HCT116 (cell line): ENCODE measurements at regions not wholly inside any gene's neighbourhood (a gene's known extent, or its start where the extent isn't known, plus 50 kb on each side); places are given as distances from the start of the nearest gene placed in this dataset.

ENCODE experiments used
- ATAC-seq: fragments of 200-7000 bp; cut with Tn5 transposase; 2 replicates; pipeline ENCODE4 v1.9.1; 2020; ENCODE audit warnings: mild to moderate bottlenecking, moderate library complexity
- BruUV-seq: library from RNA; stranded (reverse); fragments of 400-500 nt; replicated peaks from 2 replicates; lab custom pipeline; 2021; lab: Mats Ljungman, UMichigan
- CTCF ChIA-PET: fragments of 300-600 bp; sonication (Branson Sonifier 250); formaldehyde crosslinking; loops from one replicate; lab custom pipeline; 2021; ENCODE audit warnings: antibody characterized with exemption; lab: Charles Lee
- POLR2A ChIA-PET: fragments of 300-600, 350-600 bp; sonication (Branson Sonifier 250); formaldehyde crosslinking; loops from one replicate; lab custom pipeline; 2021; ENCODE audit warnings: antibody characterized with exemption; lab: Charles Lee
- RAD21 ChIA-PET, 2 experiments: fragments of 300-600 bp; sonication (Branson Sonifier 250); formaldehyde crosslinking; loops; one replicate each; lab custom pipeline; 2023; ENCODE audit warnings: low total read pairs in 2 of 2; ENCODE audit not compliant: uncharacterized antibody in 2 of 2, unreplicated experiment in 2 of 2, low non-redundant PET in 1 of 2; lab: Charles Lee
- DNase-seq: peaks from one replicate; pipeline ENCODE4 v3.0.0-alpha.2; 2010; ENCODE audit warnings: low read depth, low spot score
- H2AFZ ChIP-seq: fragments of 200-600 bp; shearing (Covaris generic), sonication (generic); 2 replicates; pipeline ENCODE4 v1.6.1; 2017; ENCODE audit warnings: low read depth, mixed run types, mixed read lengths, antibody characterized with exemption, low read length; ENCODE audit not compliant: poor library complexity, severe bottlenecking
- H3K27ac ChIP-seq: 2 replicates; pipeline ENCODE4 v1.5.1; 2012; ENCODE audit warnings: low read depth, low read length
- H3K27me3 ChIP-seq: fragments of 200-600 bp; sonication (generic); 2 replicates; pipeline ENCODE4 v1.6.1; 2016; ENCODE audit warnings: mixed run types, low read length, mixed read lengths; ENCODE audit not compliant: insufficient read depth
- H3K36me3 ChIP-seq, 2 experiments: fragments of 200-500 bp in 1 of 2; fragments of 200-600 bp in 1 of 2; sonication (Bioruptor generic) in 1 of 2; sonication (generic) in 1 of 2; 2 replicates each; pipeline versions ENCODE4 v1.5.1 to v1.6.1; 2014 to 2016; ENCODE audit warnings: low read length in 2 of 2, inconsistent platforms in 1 of 2, mixed read lengths in 1 of 2, mixed run types in 1 of 2; ENCODE audit not compliant: insufficient read depth in 2 of 2, control insufficient read depth in 1 of 2
- H3K4me1 ChIP-seq, 2 experiments: fragments of 200-600 bp in 1 of 2; sonication (generic) in 1 of 2; 2 replicates each; pipeline versions ENCODE4 v1.5.1 to v1.6.1; 2012 to 2017; ENCODE audit warnings: low read length in 2 of 2, inconsistent platforms in 1 of 2, mild to moderate bottlenecking in 1 of 2, mixed read lengths in 1 of 2, mixed run types in 1 of 2, moderate library complexity in 1 of 2; ENCODE audit not compliant: insufficient read depth in 2 of 2, control insufficient read depth in 1 of 2
- H3K4me2 ChIP-seq: fragments of 200-600 bp; sonication (generic); 2 replicates; pipeline ENCODE4 v1.6.1; 2017; ENCODE audit warnings: mixed run types, low read length, mixed read lengths
- H3K4me3 ChIP-seq, 2 experiments: fragments of 200-600 bp in 1 of 2; sonication (generic) in 1 of 2; replicated peaks in 1 of 2; 2 replicates each; pipeline ENCODE4 v1.5.1; 2011 to 2016; ENCODE audit warnings: low read length in 2 of 2, control low read depth in 1 of 2, low read depth in 1 of 2, mild to moderate bottlenecking in 1 of 2, mixed read lengths in 1 of 2, mixed run types in 1 of 2
- H3K79me2 ChIP-seq: fragments of 200-600 bp; sonication (generic); 2 replicates; pipeline ENCODE4 v1.6.1; 2017; ENCODE audit warnings: mild to moderate bottlenecking, mixed run types, low read length, moderate library complexity, mixed read lengths; ENCODE audit not compliant: insufficient read depth
- H3K9ac ChIP-seq: fragments of 200-600 bp; sonication (generic); 2 replicates; pipeline ENCODE4 v1.6.1; 2016; ENCODE audit warnings: low read length, mixed read lengths
- H3K9me2 ChIP-seq: fragments of 200-600 bp; sonication (generic), shearing (Covaris generic); 2 replicates; pipeline ENCODE4 v1.6.1; 2017; ENCODE audit warnings: mixed run types, mild to moderate bottlenecking, moderate library complexity; ENCODE audit not compliant: insufficient read depth
- H3K9me3 ChIP-seq, 2 experiments: fragments of 200-500 bp in 1 of 2; fragments of 200-600 bp in 1 of 2; sonication (Bioruptor generic) in 1 of 2; sonication (generic) in 1 of 2; 2 replicates each; pipeline ENCODE4 v1.6.1; 2014 to 2017; ENCODE audit warnings: low read length in 2 of 2, mixed read lengths in 2 of 2, inconsistent platforms in 1 of 2, low read depth in 1 of 2, mild to moderate bottlenecking in 1 of 2, mixed run types in 1 of 2, moderate library complexity in 1 of 2; ENCODE audit not compliant: control insufficient read depth in 1 of 2, insufficient read depth in 1 of 2
- H4K20me1 ChIP-seq: fragments of 200-600 bp; sonication (generic), shearing (Covaris generic); 2 replicates; pipeline ENCODE4 v1.6.1; 2017; ENCODE audit warnings: mixed run types, mild to moderate bottlenecking, moderate library complexity; ENCODE audit not compliant: insufficient read depth
- CEBPB ChIP-seq: IDR thresholded peaks from 2 replicates; pipeline ENCODE4 v1.6.1; 2012; ENCODE audit warnings: low read depth
- EGR1 ChIP-seq: IDR thresholded peaks from 2 replicates; pipeline ENCODE4 v1.6.1; 2012; ENCODE audit warnings: low read depth
- EZH2 ChIP-seq: fragments of 200-600 bp; sonication (generic); IDR thresholded peaks from 2 replicates; pipeline ENCODE4 v1.6.1; 2017; ENCODE audit warnings: antibody characterized with exemption, mixed run types
- EZH2phosphoT487 ChIP-seq: fragments of 200-600 bp; IDR thresholded peaks from 2 replicates; pipeline ENCODE4 v1.6.1; 2018; ENCODE audit warnings: antibody characterized with exemption, borderline replicate concordance
- FOSL1 ChIP-seq: IDR thresholded peaks from 2 replicates; pipeline ENCODE4 v1.6.1; 2012; ENCODE audit warnings: low read depth
- POLR2A ChIP-seq: IDR thresholded peaks from 2 replicates; pipeline ENCODE4 v1.7.0; 2011; ENCODE audit warnings: borderline replicate concordance; ENCODE audit not compliant: insufficient read depth, insufficient read length; ENCODE audit errors: extremely low read depth
- TCF7L2 ChIP-seq: IDR thresholded peaks from 2 replicates; pipeline ENCODE4 v1.7.0; 2011; ENCODE audit warnings: borderline replicate concordance, inconsistent platforms; ENCODE audit not compliant: insufficient read depth, insufficient read length; ENCODE audit errors: extremely low read depth
- YY1 ChIP-seq: IDR thresholded peaks from 2 replicates; pipeline ENCODE4 v1.6.1; 2011; ENCODE audit warnings: low read length, low read depth, moderate library complexity, mild to moderate bottlenecking; ENCODE audit not compliant: insufficient replicate concordance; ENCODE audit errors: extremely low read depth
- ZNF274 ChIP-seq: fragments of 200-500 bp; sonication (Bioruptor generic); IDR thresholded peaks from 2 replicates; pipeline ENCODE4 v1.6.1; 2014; ENCODE audit warnings: mild to moderate bottlenecking, low read depth, low read length, inconsistent platforms
- intact Hi-C: fragments of 100-400 bp; cut with micrococcal nuclease; formaldehyde crosslinking; loops from 2 replicates; pipeline ENCODE4 v1.10.0; 2022
- TF ChIP-seq, protein P1 (sequence below): IDR thresholded peaks from 2 replicates; pipeline ENCODE4 v1.6.1; 2012; ENCODE audit warnings: low read depth

DNA sequence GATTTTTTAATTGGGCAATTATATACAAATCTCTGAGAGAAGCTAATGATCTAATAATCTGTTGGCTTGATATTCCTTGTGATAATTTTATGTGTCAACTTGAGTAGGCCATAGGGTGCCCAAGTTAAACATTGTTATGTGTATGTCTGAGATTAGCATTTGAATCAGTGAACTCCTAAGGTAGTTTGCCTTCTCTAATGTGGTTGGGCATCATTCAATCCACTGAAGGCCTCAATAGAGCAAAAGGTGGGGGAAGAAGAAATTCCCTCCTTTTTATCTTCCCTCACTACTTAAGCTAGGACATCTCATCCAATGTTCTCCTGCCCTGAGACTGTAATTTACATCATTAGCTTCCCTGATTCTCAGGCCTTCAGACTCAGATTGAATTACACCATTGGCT is 394.5 kb downstream of the LMO4 start:
- POLR2A ChIA-PET = no interaction called here
- Histone ChIP-seq H3K9ac (no peak overlapping the region), H3K79me2 (no peaks in the 10 kb centered on the region), H3K27ac (no peak overlapping the region), H3K4me3 (no peak overlapping the region), H4K20me1 (no peaks in the 10 kb centered on the region)
- TF ChIP-seq TCF7L2 (no peak), CEBPB (no peak), ZNF274 (no peak), EZH2 (no peak), YY1 (no peak)
- TF ChIP-seq, all 23 proteins: peak for 0
- no peak overlapping the region for H3K4me2 ChIP-seq
- H3K9me3 ChIP-seq = no peaks in the 10 kb centered on the region
- H3K36me3 ChIP-seq = no peaks in the 10 kb centered on the region
- DNase-seq (no peak), ATAC-seq (no peak)
- H3K9me2 ChIP-seq = no peaks in the 10 kb centered on the region
- no TSS peak for BruUV-seq
- ChIA-PET RAD21 (no interaction called here), CTCF (no interaction called here)
- H2AFZ ChIP-seq = no peak overlapping the region
- intact Hi-C loops = no loop called here
- H3K27me3 ChIP-seq = no peaks in the 10 kb centered on the region
- no peaks in the 10 kb centered on the region for H3K4me1 ChIP-seq

DNA sequence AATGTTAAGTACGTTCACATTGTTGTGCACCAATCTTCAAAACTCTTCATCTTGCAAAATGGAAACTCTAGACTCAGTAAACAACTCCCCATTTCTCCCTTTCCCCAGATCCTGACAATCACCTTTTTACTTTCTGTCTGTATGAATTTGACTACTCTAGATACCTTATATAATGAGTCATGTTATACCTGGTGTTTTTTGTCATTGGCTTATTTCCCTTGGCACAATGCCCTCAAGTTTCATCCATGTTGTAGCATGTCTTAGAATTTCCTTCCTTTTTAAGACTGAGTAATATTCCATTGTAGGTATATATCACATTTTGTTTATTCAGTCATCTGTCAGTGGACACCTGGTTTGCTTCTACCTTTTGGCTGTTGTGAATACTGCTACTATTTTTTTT is 399.5 kb downstream of the LMO4 start:
- Histone ChIP-seq H3K9me3 (no peaks in the 10 kb centered on the region), H3K9me2 (no peaks in the 10 kb centered on the region), H4K20me1 (no peaks in the 10 kb centered on the region), H3K27ac (no peak overlapping the region), H3K27me3 (no peaks in the 10 kb centered on the region), H2AFZ (no peak overlapping the region), H3K36me3 (no peaks in the 10 kb centered on the region), H3K79me2 (no peaks in the 10 kb centered on the region), H3K4me3 (no peak overlapping the region), H3K9ac (no peak overlapping the region), H3K4me1 (no peaks in the 10 kb centered on the region), H3K4me2 (no peak overlapping the region)
- CTCF ChIA-PET = no interaction called here
- RAD21 ChIA-PET = no interaction called here
- ATAC-seq (no peak), DNase-seq (no peak)
- POLR2A ChIA-PET = no interaction called here
- intact Hi-C loops = no loop called here
- no TSS peak for BruUV-seq
- TF ChIP-seq EZH2phosphoT487 (no peak), EGR1 (no peak), FOSL1 (no peak), POLR2A (no peak)
- TF ChIP-seq, protein P1, sequence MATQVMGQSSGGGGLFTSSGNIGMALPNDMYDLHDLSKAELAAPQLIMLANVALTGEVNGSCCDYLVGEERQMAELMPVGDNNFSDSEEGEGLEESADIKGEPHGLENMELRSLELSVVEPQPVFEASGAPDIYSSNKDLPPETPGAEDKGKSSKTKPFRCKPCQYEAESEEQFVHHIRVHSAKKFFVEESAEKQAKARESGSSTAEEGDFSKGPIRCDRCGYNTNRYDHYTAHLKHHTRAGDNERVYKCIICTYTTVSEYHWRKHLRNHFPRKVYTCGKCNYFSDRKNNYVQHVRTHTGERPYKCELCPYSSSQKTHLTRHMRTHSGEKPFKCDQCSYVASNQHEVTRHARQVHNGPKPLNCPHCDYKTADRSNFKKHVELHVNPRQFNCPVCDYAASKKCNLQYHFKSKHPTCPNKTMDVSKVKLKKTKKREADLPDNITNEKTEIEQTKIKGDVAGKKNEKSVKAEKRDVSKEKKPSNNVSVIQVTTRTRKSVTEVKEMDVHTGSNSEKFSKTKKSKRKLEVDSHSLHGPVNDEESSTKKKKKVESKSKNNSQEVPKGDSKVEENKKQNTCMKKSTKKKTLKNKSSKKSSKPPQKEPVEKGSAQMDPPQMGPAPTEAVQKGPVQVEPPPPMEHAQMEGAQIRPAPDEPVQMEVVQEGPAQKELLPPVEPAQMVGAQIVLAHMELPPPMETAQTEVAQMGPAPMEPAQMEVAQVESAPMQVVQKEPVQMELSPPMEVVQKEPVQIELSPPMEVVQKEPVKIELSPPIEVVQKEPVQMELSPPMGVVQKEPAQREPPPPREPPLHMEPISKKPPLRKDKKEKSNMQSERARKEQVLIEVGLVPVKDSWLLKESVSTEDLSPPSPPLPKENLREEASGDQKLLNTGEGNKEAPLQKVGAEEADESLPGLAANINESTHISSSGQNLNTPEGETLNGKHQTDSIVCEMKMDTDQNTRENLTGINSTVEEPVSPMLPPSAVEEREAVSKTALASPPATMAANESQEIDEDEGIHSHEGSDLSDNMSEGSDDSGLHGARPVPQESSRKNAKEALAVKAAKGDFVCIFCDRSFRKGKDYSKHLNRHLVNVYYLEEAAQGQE = no peak
